CD4-positive, CD25-positive, alpha-beta regulatory T cell (primary cell): ENCODE measurements at regions not wholly inside any gene's neighbourhood (a gene's known extent, or its start where the extent isn't known, plus 50 kb on each side); places are given as distances from the start of the nearest gene placed in this dataset.

ENCODE experiments used
- ATAC-seq, 2 donors: fragments of 150-1000 bp; cut with Tn5 transposase; one replicate each; pipeline ENCODE4 v1.10.0; 2021; ENCODE audit warnings: low read depth in 2 of 2, moderate number of reproducible peaks in 2 of 2, moderate library complexity in 1 of 2
- DNase-seq, 3 donors: peaks; one replicate each; pipeline versions ENCODE4 v3.0.0 to v3.0.0-alpha.2; 2012 to 2022; ENCODE audit warnings: mixed read lengths in 1 of 3
- H3K27ac ChIP-seq: one replicate; pipeline ENCODE4 v1.7.0; 2013; ENCODE audit warnings: mild to moderate bottlenecking, low read length; ENCODE audit not compliant: insufficient read depth, poor library complexity, severe bottlenecking
- H3K27me3 ChIP-seq: one replicate; pipeline ENCODE4 v1.7.0; 2013; ENCODE audit warnings: low read length; ENCODE audit not compliant: control insufficient read depth, insufficient read depth
- H3K36me3 ChIP-seq: one replicate; pipeline ENCODE4 v1.7.0; 2013; ENCODE audit warnings: mild to moderate bottlenecking, low read length, moderate library complexity; ENCODE audit not compliant: control insufficient read depth, insufficient read depth
- H3K4me1 ChIP-seq: 2 replicates; pipeline ENCODE4 v1.7.0; 2013; ENCODE audit warnings: mild to moderate bottlenecking, low read length; ENCODE audit not compliant: insufficient read depth, control insufficient read depth, poor library complexity, severe bottlenecking
- H3K4me3 ChIP-seq: one replicate; pipeline ENCODE4 v1.7.0; 2013; ENCODE audit warnings: low read depth, mild to moderate bottlenecking, low read length, moderate library complexity
- H3K9me3 ChIP-seq, 2 experiments: 1 replicate in 1 of 2; 2 replicates in 1 of 2; pipeline ENCODE4 v1.7.0; 2013; ENCODE audit warnings: low read length in 2 of 2, mild to moderate bottlenecking in 1 of 2, moderate library complexity in 1 of 2; ENCODE audit not compliant: control insufficient read depth in 2 of 2
- H3K27ac Mint-ChIP-seq, 3 donors: one replicate each; pipeline ENCODE4 v1.8.0; 2020 to 2022; ENCODE audit warnings: mild to moderate bottlenecking in 3 of 3, mixed read lengths in 3 of 3, moderate library complexity in 2 of 3
- H3K27me3 Mint-ChIP-seq: one replicate; pipeline ENCODE4 v1.8.0; 2022; ENCODE audit warnings: mild to moderate bottlenecking, mixed read lengths
- H3K36me3 Mint-ChIP-seq: one replicate; pipeline ENCODE4 v1.8.0; 2020; ENCODE audit warnings: mixed read lengths
- H3K4me1 Mint-ChIP-seq, 4 donors: one replicate each; pipeline ENCODE4 v1.8.0; 2020 to 2022; ENCODE audit warnings: mixed read lengths in 4 of 4, mild to moderate bottlenecking in 1 of 4
- H3K4me3 Mint-ChIP-seq, 4 donors: one replicate each; pipeline ENCODE4 v1.8.0; 2020 to 2022; ENCODE audit warnings: mild to moderate bottlenecking in 4 of 4, mixed read lengths in 4 of 4, moderate library complexity in 3 of 4
- H3K9me3 Mint-ChIP-seq, 7 donors: one replicate each; pipeline ENCODE4 v1.8.0; 2020 to 2022; ENCODE audit warnings: mixed read lengths in 7 of 7, mild to moderate bottlenecking in 3 of 7, moderate library complexity in 2 of 7

GRCh38 chr15:60074181-60074885 lies 70.2 kb downstream of the FOXB1 start:
- peaks cover 20% of the 10 kb centered on the region for H3K27me3 Mint-ChIP-seq
- H3K27ac Mint-ChIP-seq, result no peak overlapping the region
- Histone ChIP-seq H3K4me1 (peaks cover 3% of the 10 kb centered on the region), H3K4me3 (no peak overlapping the region), H3K36me3 (no peaks in the 10 kb centered on the region), H3K9me3 (no peaks in the 10 kb centered on the region), H3K27ac (no peak overlapping the region), H3K27me3 (no peaks in the 10 kb centered on the region)
- H3K36me3 Mint-ChIP-seq, result no peaks in the 10 kb centered on the region
- H3K4me3 Mint-ChIP-seq, result no peak overlapping the region
- peaks cover 5 to 16% (median 8%) of the 10 kb centered on the region in 4 donors for H3K4me1 Mint-ChIP-seq
- H3K9me3 Mint-ChIP-seq, result no peaks in the 10 kb centered on the region
- no peak for DNase-seq
- ATAC-seq, result no peak

- Mint-ChIP-seq H3K4me3 (no peak overlapping the region), H3K36me3 (no peaks in the 10 kb centered on the region), H3K27me3 (peaks cover 14% of the 10 kb centered on the region), H3K27ac (no peak overlapping the region), H3K9me3 (peaks cover 0 to 1% (median 0%) of the 10 kb centered on the region in 7 donors), H3K4me1 (peaks cover 5 to 16% (median 8%) of the 10 kb centered on the region in 4 donors)
- ATAC-seq, result no peak
- Histone ChIP-seq H3K36me3 (no peaks in the 10 kb centered on the region), H3K4me3 (no peak overlapping the region), H3K27me3 (no peaks in the 10 kb centered on the region), H3K9me3 (no peaks in the 10 kb centered on the region), H3K27ac (no peak overlapping the region), H3K4me1 (peaks cover 3% of the 10 kb centered on the region)
- no peak for DNase-seq
Observed at GRCh38 chr15:60076045-60076444, 71.9 kb downstream of the FOXB1 start.

GRCh38 chr15:60076582-60077276 lies 72.6 kb downstream of the FOXB1 start:
- Mint-ChIP-seq H3K36me3 (no peaks in the 10 kb centered on the region), H3K27me3 (peaks cover 12% of the 10 kb centered on the region), H3K27ac (no peak overlapping the region), H3K9me3 (peaks cover 0 to 2% (median 0%) of the 10 kb centered on the region in 7 donors), H3K4me3 (no peak overlapping the region), H3K4me1 (peaks cover 5 to 16% (median 8%) of the 10 kb centered on the region in 4 donors)
- Histone ChIP-seq H3K27me3 (no peaks in the 10 kb centered on the region), H3K4me3 (no peak overlapping the region), H3K36me3 (no peaks in the 10 kb centered on the region), H3K4me1 (peaks cover 3% of the 10 kb centered on the region), H3K9me3 (no peaks in the 10 kb centered on the region), H3K27ac (no peak overlapping the region)
- ATAC-seq (no peak), DNase-seq (no peak)

GRCh38 chr15:60077581-60078359 lies 73.7 kb downstream of the FOXB1 start:
- H3K27ac Mint-ChIP-seq, result peak overlapping the region in 2 of 3 donors; percentile 10 to 12
- DNase-seq, result peak in 1 of 3 donors; percentile 5

GRCh38 chr15:60079210-60079609 lies 75.1 kb downstream of the FOXB1 start:
- Mint-ChIP-seq H3K4me3 (no peak overlapping the region), H3K36me3 (no peaks in the 10 kb centered on the region), H3K9me3 (peaks cover 0 to 3% (median 0%) of the 10 kb centered on the region in 7 donors), H3K27ac (no peak overlapping the region), H3K27me3 (peaks cover 18% of the 10 kb centered on the region), H3K4me1 (peaks cover 0 to 9% (median 2%) of the 10 kb centered on the region in 4 donors)
- no peak for ATAC-seq
- Histone ChIP-seq H3K27me3 (no peaks in the 10 kb centered on the region), H3K4me1 (no peaks in the 10 kb centered on the region), H3K36me3 (no peaks in the 10 kb centered on the region), H3K9me3 (no peaks in the 10 kb centered on the region), H3K27ac (no peak overlapping the region), H3K4me3 (no peak overlapping the region)
- DNase-seq, result peak in 1 of 3 donors; percentile 12

More at GRCh38 chr15:60077581-60078359, 73.7 kb downstream of the FOXB1 start:
- no peak overlapping the region for H3K4me3 ChIP-seq
- H3K36me3 ChIP-seq, result no peaks in the 10 kb centered on the region
- peaks cover 3% of the 10 kb centered on the region for H3K4me1 ChIP-seq
- Mint-ChIP-seq H3K4me1 (peaks cover 5 to 16% (median 8%) of the 10 kb centered on the region in 4 donors), H3K36me3 (no peaks in the 10 kb centered on the region), H3K27me3 (peaks cover 22% of the 10 kb centered on the region), H3K9me3 (peaks cover 0 to 3% (median 0%) of the 10 kb centered on the region in 7 donors), H3K4me3 (no peak overlapping the region)
- H3K27me3 ChIP-seq, result no peaks in the 10 kb centered on the region
- no peak overlapping the region for H3K27ac ChIP-seq
- ATAC-seq, result no peak
- H3K9me3 ChIP-seq, result no peaks in the 10 kb centered on the region

- no peaks in the 10 kb centered on the region for H3K9me3 ChIP-seq
- H3K27me3 ChIP-seq, result no peaks in the 10 kb centered on the region
- Mint-ChIP-seq H3K9me3 (peaks cover 0 to 3% (median 0%) of the 10 kb centered on the region in 7 donors), H3K4me1 (no peaks in the 10 kb centered on the region), H3K36me3 (no peaks in the 10 kb centered on the region), H3K4me3 (peak overlapping the region in 1 of 4 donors; percentile 83), H3K27ac (no peak overlapping the region), H3K27me3 (peaks cover 10% of the 10 kb centered on the region)
- DNase-seq (no peak), ATAC-seq (no peak)
- H3K27ac ChIP-seq, result no peak overlapping the region
- no peaks in the 10 kb centered on the region for H3K4me1 ChIP-seq
- H3K4me3 ChIP-seq, result no peak overlapping the region
- H3K36me3 ChIP-seq, result no peaks in the 10 kb centered on the region
Observed at GRCh38 chr15:60081976-60082375, 77.9 kb downstream of the FOXB1 start.

- no peaks in the 10 kb centered on the region for H3K36me3 Mint-ChIP-seq
Observed at GRCh38 chr15:60083318-60083717, 79.2 kb downstream of the FOXB1 start.

More at GRCh38 chr15:60083318-60083717, 79.2 kb downstream of the FOXB1 start:
- no peaks in the 10 kb centered on the region for H3K4me1 Mint-ChIP-seq
- Histone ChIP-seq H3K4me3 (no peak overlapping the region), H3K27me3 (no peaks in the 10 kb centered on the region), H3K36me3 (no peaks in the 10 kb centered on the region), H3K9me3 (no peaks in the 10 kb centered on the region), H3K27ac (no peak overlapping the region), H3K4me1 (no peaks in the 10 kb centered on the region)
- H3K4me3 Mint-ChIP-seq, result no peak overlapping the region
- ATAC-seq (no peak), DNase-seq (no peak)
- H3K27me3 Mint-ChIP-seq, result peaks cover 14% of the 10 kb centered on the region
- no peak overlapping the region for H3K27ac Mint-ChIP-seq
- peaks cover 0 to 3% (median 0%) of the 10 kb centered on the region in 7 donors for H3K9me3 Mint-ChIP-seq
